Chondrocyte (in vitro differentiated cells): ENCODE measurements at regions not wholly inside any gene's neighbourhood (a gene's known extent, or its start where the extent isn't known, plus 50 kb on each side); places are given as distances from the start of the nearest gene placed in this dataset.

Experiments used
- DNase-seq: peaks from one replicate; pipeline ENCODE4 v3.0.0; 2021; ENCODE audit warnings: mixed read lengths, low spot score
- H3K27ac Mint-ChIP-seq: one replicate; pipeline ENCODE4 v1.8.0; 2021; ENCODE audit warnings: mild to moderate bottlenecking, moderate library complexity, mixed read lengths; ENCODE audit not compliant: unreplicated experiment
- H3K27me3 Mint-ChIP-seq: 2 replicates; pipeline ENCODE4 v1.8.0; 2021; ENCODE audit warnings: low read depth, mixed read lengths
- H3K36me3 Mint-ChIP-seq: 2 replicates; pipeline ENCODE4 v1.8.0; 2021; ENCODE audit warnings: low read depth, mixed read lengths
- H3K4me1 Mint-ChIP-seq: 2 replicates; pipeline ENCODE4 v1.8.0; 2021; ENCODE audit warnings: low read depth, mild to moderate bottlenecking, mixed read lengths
- H3K4me3 Mint-ChIP-seq: one replicate; pipeline ENCODE4 v1.8.0; 2021; ENCODE audit warnings: mild to moderate bottlenecking, moderate library complexity, mixed read lengths; ENCODE audit not compliant: unreplicated experiment
- H3K9me3 Mint-ChIP-seq: 2 replicates; pipeline ENCODE4 v1.8.0; 2021; ENCODE audit warnings: low read depth, mixed read lengths
- TF ChIP-seq, protein P1 (sequence below): fragments of 200-600 bp; sonication (generic); IDR thresholded peaks from 2 replicates; pipeline ENCODE4 v1.5.0; 2021; ENCODE audit warnings: antibody characterized with exemption, mild to moderate bottlenecking, moderate library complexity

DNA sequence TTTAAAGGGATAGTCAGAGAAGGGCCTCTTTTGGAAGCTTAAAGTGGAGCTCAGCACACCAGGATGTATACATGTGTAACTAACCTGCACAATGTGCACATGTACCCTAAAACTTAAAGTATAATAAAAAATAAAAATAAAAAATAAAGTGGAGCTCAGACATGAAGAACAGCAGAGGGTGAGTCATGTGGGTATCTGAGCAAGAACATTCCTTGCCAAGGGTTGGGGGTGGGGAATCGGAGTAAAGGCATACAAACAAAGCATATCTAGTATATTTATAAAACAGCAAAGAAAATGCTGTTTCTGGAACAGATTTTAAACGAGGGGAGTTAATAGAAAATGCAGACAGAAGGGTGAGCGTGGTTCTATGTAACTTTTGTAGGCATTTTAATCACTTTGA lies 562.6 kb upstream of the ANO3 start:
- peaks cover 25% of the 10 kb centered on the region for H3K4me1 Mint-ChIP-seq
- TF ChIP-seq, protein P1, sequence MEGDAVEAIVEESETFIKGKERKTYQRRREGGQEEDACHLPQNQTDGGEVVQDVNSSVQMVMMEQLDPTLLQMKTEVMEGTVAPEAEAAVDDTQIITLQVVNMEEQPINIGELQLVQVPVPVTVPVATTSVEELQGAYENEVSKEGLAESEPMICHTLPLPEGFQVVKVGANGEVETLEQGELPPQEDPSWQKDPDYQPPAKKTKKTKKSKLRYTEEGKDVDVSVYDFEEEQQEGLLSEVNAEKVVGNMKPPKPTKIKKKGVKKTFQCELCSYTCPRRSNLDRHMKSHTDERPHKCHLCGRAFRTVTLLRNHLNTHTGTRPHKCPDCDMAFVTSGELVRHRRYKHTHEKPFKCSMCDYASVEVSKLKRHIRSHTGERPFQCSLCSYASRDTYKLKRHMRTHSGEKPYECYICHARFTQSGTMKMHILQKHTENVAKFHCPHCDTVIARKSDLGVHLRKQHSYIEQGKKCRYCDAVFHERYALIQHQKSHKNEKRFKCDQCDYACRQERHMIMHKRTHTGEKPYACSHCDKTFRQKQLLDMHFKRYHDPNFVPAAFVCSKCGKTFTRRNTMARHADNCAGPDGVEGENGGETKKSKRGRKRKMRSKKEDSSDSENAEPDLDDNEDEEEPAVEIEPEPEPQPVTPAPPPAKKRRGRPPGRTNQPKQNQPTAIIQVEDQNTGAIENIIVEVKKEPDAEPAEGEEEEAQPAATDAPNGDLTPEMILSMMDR = no peak
- no peaks in the 10 kb centered on the region for H3K9me3 Mint-ChIP-seq
- no peak for DNase-seq
- H3K4me3 Mint-ChIP-seq = no peak overlapping the region
- H3K36me3 Mint-ChIP-seq = no peaks in the 10 kb centered on the region
- H3K27me3 Mint-ChIP-seq = no peaks in the 10 kb centered on the region
- no peak overlapping the region for H3K27ac Mint-ChIP-seq

DNA sequence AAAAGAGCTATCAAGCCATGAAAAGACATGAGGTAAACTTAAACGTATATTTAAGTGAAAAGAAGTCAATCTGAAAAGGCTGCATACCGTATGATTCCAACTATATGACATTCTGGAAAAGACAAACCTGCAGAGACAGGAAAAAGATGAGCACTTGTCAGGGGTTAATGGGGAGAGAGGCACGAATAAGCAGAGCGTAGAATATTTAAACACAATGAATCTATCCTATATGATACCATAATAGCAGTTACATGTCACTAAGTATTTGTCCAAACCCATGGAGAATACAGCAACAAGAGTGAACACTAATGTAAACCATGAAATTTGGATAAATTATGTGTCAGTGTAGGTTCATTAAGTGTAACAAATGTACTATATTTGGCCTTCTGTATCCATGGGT lies 560.3 kb upstream of the ANO3 start:
- no peak for DNase-seq
- H3K27ac Mint-ChIP-seq = no peak overlapping the region
- no peaks in the 10 kb centered on the region for H3K36me3 Mint-ChIP-seq
- H3K4me1 Mint-ChIP-seq = peaks cover 31% of the 10 kb centered on the region
- no peak overlapping the region for H3K4me3 Mint-ChIP-seq
- TF ChIP-seq, protein P1 = no peak
- H3K27me3 Mint-ChIP-seq = no peaks in the 10 kb centered on the region
- no peaks in the 10 kb centered on the region for H3K9me3 Mint-ChIP-seq

DNA sequence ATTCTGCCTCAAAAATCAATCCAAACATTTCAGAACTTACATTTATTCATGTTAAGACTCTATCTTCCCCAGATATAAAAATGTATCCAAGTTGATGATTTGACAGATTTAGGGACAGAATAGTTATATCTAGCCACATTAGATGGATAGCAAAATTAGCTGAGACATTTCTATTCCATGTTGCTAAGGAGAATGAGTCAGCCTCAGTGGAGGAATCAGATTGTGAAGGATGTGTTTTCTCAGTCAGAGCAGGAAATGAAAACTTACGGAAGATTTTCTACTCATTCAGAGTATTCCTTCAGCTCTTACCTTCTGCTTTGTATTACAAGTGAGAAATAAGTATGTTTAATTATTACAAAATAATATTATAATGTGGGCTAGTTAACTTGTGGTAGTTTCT lies 556.3 kb upstream of the ANO3 start:
- H3K4me1 Mint-ChIP-seq = peaks cover 6% of the 10 kb centered on the region
- H3K27ac Mint-ChIP-seq = no peak overlapping the region
- no peak for DNase-seq
- TF ChIP-seq, protein P1 = no peak
- no peaks in the 10 kb centered on the region for H3K36me3 Mint-ChIP-seq
- H3K4me3 Mint-ChIP-seq = no peak overlapping the region
- H3K27me3 Mint-ChIP-seq = no peaks in the 10 kb centered on the region
- no peaks in the 10 kb centered on the region for H3K9me3 Mint-ChIP-seq

GRCh38 chr11:25776238-25776637 lies 555.7 kb upstream of the ANO3 start:
- no peak for DNase-seq
- H3K27ac Mint-ChIP-seq = no peak overlapping the region
- H3K36me3 Mint-ChIP-seq = no peaks in the 10 kb centered on the region
- no peak overlapping the region for H3K4me3 Mint-ChIP-seq
- peaks cover 6% of the 10 kb centered on the region for H3K4me1 Mint-ChIP-seq
- no peaks in the 10 kb centered on the region for H3K9me3 Mint-ChIP-seq
- H3K27me3 Mint-ChIP-seq = no peaks in the 10 kb centered on the region
- TF ChIP-seq, protein P1 = no peak

- TF ChIP-seq, protein P1 = no peak
- peaks cover 3% of the 10 kb centered on the region for H3K9me3 Mint-ChIP-seq
- peaks cover 6% of the 10 kb centered on the region for H3K4me1 Mint-ChIP-seq
- no peaks in the 10 kb centered on the region for H3K27me3 Mint-ChIP-seq
- H3K4me3 Mint-ChIP-seq = no peak overlapping the region
- no peak for DNase-seq
- H3K27ac Mint-ChIP-seq = no peak overlapping the region
- H3K36me3 Mint-ChIP-seq = no peaks in the 10 kb centered on the region
Measured at GRCh38 chr11:25777343-25777742, 554.6 kb upstream of the ANO3 start.
